Stimulated activated CD4-positive, alpha-beta T cell treated with anti-CD3 and anti-CD28 coated beads, Interleukin-2, amount 100 ng/mL, for 48 hours (primary cell): ENCODE measurements at regions not wholly inside any gene's neighbourhood (a gene's known extent, or its start where the extent isn't known, plus 50 kb on each side); places are given as distances from the start of the nearest gene placed in this dataset.
"Not testable (repeated sequence)": the region's sequence is repeated elsewhere in the genome, so short reads cannot be mapped to it uniquely, and the experiment has no call there.

Experiments used
- DNase-seq, 2 donors: peaks; one replicate each; pipeline ENCODE4 v3.0.0-alpha.2; 2020

- no peak for DNase-seq
These were observed 157.0 kb downstream of the SHANK2 start for GRCh38 chr11:71095294-71095850.

GRCh38 chr11:71094296-71095077, 157.9 kb downstream of the SHANK2 start:
- no peak for DNase-seq

- no peak for DNase-seq
These were observed 158.6 kb downstream of the SHANK2 start for GRCh38 chr11:71093783-71094182.

- DNase-seq, result no peak
These were observed 160.7 kb downstream of the SHANK2 start for GRCh38 chr11:71091506-71092265.

- DNase-seq, result no peak
These were observed 162.8 kb downstream of the SHANK2 start for GRCh38 chr11:71089571-71089970.

- not testable (repeated sequence) for DNase-seq
These were observed 163.8 kb downstream of the SHANK2 start for GRCh38 chr11:71088314-71089215.

GRCh38 chr11:71086687-71087258, 165.6 kb downstream of the SHANK2 start:
- DNase-seq, result no peak

- no peak for DNase-seq
These were observed 167.9 kb downstream of the SHANK2 start for GRCh38 chr11:71084306-71085012.

- DNase-seq, result no peak
These were observed 169.3 kb downstream of the SHANK2 start for GRCh38 chr11:71083105-71083504.

GRCh38 chr11:71082454-71082853, 169.9 kb downstream of the SHANK2 start:
- DNase-seq, result no peak

GRCh38 chr11:71081704-71082230, 170.6 kb downstream of the SHANK2 start:
- DNase-seq, result no peak

- peak; percentile 46 to 48 for DNase-seq
These were observed 171.9 kb downstream of the SHANK2 start for GRCh38 chr11:71080239-71081097.

GRCh38 chr11:71079795-71080194, 172.6 kb downstream of the SHANK2 start:
- DNase-seq, result no peak

GRCh38 chr11:71078482-71078881, 173.9 kb downstream of the SHANK2 start:
- no peak for DNase-seq

- DNase-seq, result no peak
These were observed 175.7 kb downstream of the SHANK2 start for GRCh38 chr11:71076525-71077304.

- DNase-seq, result no peak
These were observed 176.4 kb downstream of the SHANK2 start for GRCh38 chr11:71075871-71076420.

GRCh38 chr11:71075116-71075720, 177.2 kb downstream of the SHANK2 start:
- DNase-seq, result no peak

GRCh38 chr11:71071736-71072509, 180.5 kb downstream of the SHANK2 start:
- DNase-seq, result no peak
